Brain microvascular endothelial cell (primary cell): ENCODE measurements at regions not wholly inside any gene's neighbourhood (a gene's known extent, or its start where the extent isn't known, plus 50 kb on each side); places are given as distances from the start of the nearest gene placed in this dataset.

Experiments used
- DNase-seq: peaks from one replicate; pipeline ENCODE4 v3.0.0-alpha.2; 2020
- H3K27ac ChIP-seq: fragments of 250-450 bp; sonication (Bioruptor Pico); 2 replicates; pipeline ENCODE4 v1.5.1; 2020; ENCODE audit warnings: mild to moderate bottlenecking, moderate library complexity
- H3K27me3 ChIP-seq: fragments of 250-450 bp; sonication (Bioruptor Pico); replicated peaks from 2 replicates; pipeline ENCODE4 v1.5.1; 2020; ENCODE audit warnings: mild to moderate bottlenecking
- H3K36me3 ChIP-seq: fragments of 250-450 bp; sonication (Bioruptor Pico); replicated peaks from 2 replicates; pipeline ENCODE4 v1.5.1; 2020; ENCODE audit warnings: mild to moderate bottlenecking
- H3K4me3 ChIP-seq: 2 replicates; pipeline ENCODE4 v1.5.1; 2011; ENCODE audit warnings: low read depth, mild to moderate bottlenecking, control low read depth, low read length, moderate library complexity
- in situ Hi-C: cut with HindIII; loops from 2 replicates; pipeline ENCODE4 v1.10.0; 2017; ENCODE audit warnings: low sequenced_read_pairs, low pct_ligation_motif_present
- TF ChIP-seq, protein P1 (sequence below): IDR thresholded peaks from 2 replicates; pipeline ENCODE4 v1.5.1; 2011; ENCODE audit warnings: low read depth, mild to moderate bottlenecking, moderate library complexity, low read length, control low read depth, inconsistent platforms; ENCODE audit errors: missing control alignments

- in situ Hi-C loops: no loop called here
- TF ChIP-seq, protein P1, sequence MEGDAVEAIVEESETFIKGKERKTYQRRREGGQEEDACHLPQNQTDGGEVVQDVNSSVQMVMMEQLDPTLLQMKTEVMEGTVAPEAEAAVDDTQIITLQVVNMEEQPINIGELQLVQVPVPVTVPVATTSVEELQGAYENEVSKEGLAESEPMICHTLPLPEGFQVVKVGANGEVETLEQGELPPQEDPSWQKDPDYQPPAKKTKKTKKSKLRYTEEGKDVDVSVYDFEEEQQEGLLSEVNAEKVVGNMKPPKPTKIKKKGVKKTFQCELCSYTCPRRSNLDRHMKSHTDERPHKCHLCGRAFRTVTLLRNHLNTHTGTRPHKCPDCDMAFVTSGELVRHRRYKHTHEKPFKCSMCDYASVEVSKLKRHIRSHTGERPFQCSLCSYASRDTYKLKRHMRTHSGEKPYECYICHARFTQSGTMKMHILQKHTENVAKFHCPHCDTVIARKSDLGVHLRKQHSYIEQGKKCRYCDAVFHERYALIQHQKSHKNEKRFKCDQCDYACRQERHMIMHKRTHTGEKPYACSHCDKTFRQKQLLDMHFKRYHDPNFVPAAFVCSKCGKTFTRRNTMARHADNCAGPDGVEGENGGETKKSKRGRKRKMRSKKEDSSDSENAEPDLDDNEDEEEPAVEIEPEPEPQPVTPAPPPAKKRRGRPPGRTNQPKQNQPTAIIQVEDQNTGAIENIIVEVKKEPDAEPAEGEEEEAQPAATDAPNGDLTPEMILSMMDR: no peak
Measured at GRCh38 chr7:96416599-96416998, 94.7 kb upstream of the SLC25A13 start.

DNA sequence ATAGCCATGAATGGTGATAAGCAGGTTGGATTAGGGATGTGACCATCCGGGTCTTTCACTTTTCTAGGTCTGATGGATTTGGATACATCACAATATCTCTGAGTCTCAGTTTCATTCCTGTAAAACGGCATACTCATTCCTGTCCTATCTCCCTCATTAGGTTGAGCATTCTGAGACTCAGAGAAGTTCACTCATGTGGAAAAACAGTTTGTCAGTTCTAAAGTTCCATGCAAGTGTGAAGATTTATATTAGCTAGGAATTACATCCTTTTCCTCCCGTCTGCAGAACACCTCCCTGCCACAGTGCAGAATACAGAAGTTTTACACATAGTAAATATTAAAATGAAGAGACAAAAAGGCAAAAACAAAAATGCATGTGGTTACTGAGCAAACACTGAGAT is 94.2 kb upstream of the SLC25A13 start:
- TF ChIP-seq, protein P1: no peak
- Histone ChIP-seq H3K27me3 (no peaks in the 10 kb centered on the region), H3K36me3 (no peaks in the 10 kb centered on the region), H3K27ac (no peak overlapping the region), H3K4me3 (no peak overlapping the region)
- in situ Hi-C loops: no loop called here
- no peak for DNase-seq

More at GRCh38 chr7:96416599-96416998, 94.7 kb upstream of the SLC25A13 start:
- H3K36me3 ChIP-seq: no peaks in the 10 kb centered on the region
- H3K27ac ChIP-seq: no peak overlapping the region
- no peaks in the 10 kb centered on the region for H3K27me3 ChIP-seq
- no peak overlapping the region for H3K4me3 ChIP-seq
- no peak for DNase-seq

DNA sequence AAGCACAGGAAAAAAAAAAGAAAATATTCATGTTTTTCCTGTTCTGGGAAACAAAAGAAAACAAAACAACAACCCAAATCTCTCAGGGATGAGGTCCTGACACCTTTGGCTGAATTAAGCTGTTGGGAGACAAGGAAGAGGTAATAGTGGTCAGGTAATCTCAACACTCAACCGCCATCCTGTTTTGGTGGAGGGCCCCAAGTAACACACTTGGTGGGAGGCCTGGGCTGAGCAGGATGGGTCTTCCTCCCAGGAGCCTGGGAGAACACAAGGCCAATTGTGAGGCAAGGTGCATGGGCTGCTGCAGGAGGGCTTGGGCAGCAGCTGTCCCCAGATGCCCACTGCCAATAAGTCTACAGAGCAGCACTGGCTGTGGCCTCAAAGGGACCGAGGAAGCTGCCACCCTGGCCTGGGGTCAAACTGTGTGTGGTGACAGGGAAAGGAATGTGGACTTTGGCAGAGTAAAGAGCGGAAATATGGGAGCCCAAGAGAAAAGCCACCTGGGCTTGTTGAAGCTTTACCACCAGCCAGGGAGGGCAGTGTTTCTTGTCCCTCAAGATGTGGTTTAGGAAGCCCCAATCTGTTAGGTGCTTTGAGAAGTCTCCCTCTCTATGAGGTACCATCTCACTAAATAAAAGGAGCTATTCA is 93.5 kb upstream of the SLC25A13 start:
- in situ Hi-C loops: no loop called here
- no peaks in the 10 kb centered on the region for H3K36me3 ChIP-seq
- H3K27me3 ChIP-seq: no peaks in the 10 kb centered on the region
- H3K27ac ChIP-seq: no peak overlapping the region
- no peak overlapping the region for H3K4me3 ChIP-seq
- DNase-seq: no peak
- TF ChIP-seq, protein P1: no peak

- Histone ChIP-seq H3K27me3 (no peaks in the 10 kb centered on the region), H3K27ac (no peak overlapping the region), H3K36me3 (no peaks in the 10 kb centered on the region), H3K4me3 (no peak overlapping the region)
- TF ChIP-seq, protein P1: peak; percentile 93
- in situ Hi-C loops: no loop called here
- DNase-seq: peak; percentile 27
Measured at GRCh38 chr7:96414931-96415292, 93.0 kb upstream of the SLC25A13 start.

DNA sequence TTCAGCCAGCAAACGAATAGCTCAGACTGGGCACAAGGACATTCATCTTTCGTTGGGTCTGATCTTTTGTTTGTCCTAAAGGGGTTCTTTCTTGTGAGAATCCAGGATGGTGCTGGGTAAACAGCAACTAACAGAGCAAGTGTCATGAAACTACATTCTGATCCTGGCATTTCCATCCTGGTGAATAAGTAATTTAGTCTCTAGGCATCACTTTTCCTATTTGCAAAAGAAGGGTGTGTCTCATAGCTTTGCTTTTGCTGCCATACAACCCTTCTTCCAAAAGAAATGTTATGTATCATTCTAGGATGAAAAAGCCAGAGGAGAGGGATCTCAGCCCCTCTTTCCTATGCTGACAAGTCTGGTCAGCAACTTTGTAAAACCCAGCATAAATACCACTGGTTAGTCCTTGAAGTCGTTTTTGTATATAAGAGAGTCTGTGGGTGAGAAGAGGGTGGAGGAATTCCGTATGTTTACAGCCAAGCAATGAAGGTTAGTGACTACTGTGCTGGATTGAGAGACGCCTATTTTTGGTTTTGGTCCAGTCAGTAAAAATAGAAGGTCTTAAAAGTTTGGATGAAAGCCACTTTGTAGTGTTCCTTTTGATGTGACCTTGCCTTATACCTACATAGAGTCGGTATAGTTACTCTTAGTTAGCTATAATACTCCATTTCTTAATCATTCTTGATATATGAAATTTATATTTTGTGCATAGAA is 88.4 kb upstream of the SLC25A13 start:
- Histone ChIP-seq H3K36me3 (no peaks in the 10 kb centered on the region), H3K27me3 (no peaks in the 10 kb centered on the region), H3K27ac (no peak overlapping the region), H3K4me3 (no peak overlapping the region)
- in situ Hi-C loops: no loop called here
- DNase-seq: no peak
- TF ChIP-seq, protein P1: no peak
